ENCODE measurements at regions not wholly inside any gene's neighbourhood (a gene's known extent, or its start where the extent isn't known, plus 50 kb on each side); places are given as distances from the start of the nearest gene placed in this dataset.
"Not testable (repeated sequence)": the region's sequence is repeated elsewhere in the genome, so short reads cannot be mapped to it uniquely, and the experiment has no call there.

GRCh38 chr12:68435816-68436215 lies 103.7 kb upstream of the MDM1 start:
- no peak for DNase-seq (ENCODE audit: extremely low spot score)
- TF ChIP-seq CTCF (IDR thresholded peaks at IDR 0.05; ENCODE audit: control extremely low read depth, extremely low read depth, low read depth, missing control alignments) = no peak
- POLR2A ChIA-PET = no interaction called here
- CTCF ChIA-PET = interaction anchor here (0.8 to 1.7 kb wide), 7 partner anchors 10 to 213 kb away, joined by 3 to 6 read pairs (median 3); no protein-coding TSS in a partner anchor

- no peak for TF ChIP-seq CTCF (IDR thresholded peaks at IDR 0.05; ENCODE audit: control extremely low read depth, extremely low read depth, low read depth, missing control alignments)
- CTCF ChIA-PET = interaction anchor here (1.4 kb wide), 1 partner anchor 55 kb away, joined by 3 read pairs; no protein-coding TSS in a partner anchor
- POLR2A ChIA-PET = no interaction called here
- no peak for DNase-seq (ENCODE audit: extremely low spot score)
Observed at GRCh38 chr12:68438601-68439000, 106.4 kb upstream of the MDM1 start.

- CTCF ChIA-PET = interaction anchor here (1.0 to 2.3 kb wide), 4 partner anchors 9 to 56 kb away, joined by 3 to 6 read pairs (median 3); no protein-coding TSS in a partner anchor
- TF ChIP-seq CTCF (IDR thresholded peaks at IDR 0.05; ENCODE audit: control extremely low read depth, extremely low read depth, low read depth, missing control alignments) = no peak
- POLR2A ChIA-PET = no interaction called here
- no peak for DNase-seq (ENCODE audit: extremely low spot score)
Observed at GRCh38 chr12:68439368-68440045, 107.3 kb upstream of the MDM1 start.

GRCh38 chr12:68440068-68440581 lies 108.0 kb upstream of the MDM1 start:
- POLR2A ChIA-PET = no interaction called here
- TF ChIP-seq CTCF (IDR thresholded peaks at IDR 0.05; ENCODE audit: control extremely low read depth, extremely low read depth, low read depth, missing control alignments) = no peak
- DNase-seq (ENCODE audit: extremely low spot score) = no peak
- CTCF ChIA-PET = interaction anchor here (0.6 to 2.3 kb wide), 4 partner anchors 9 to 298 kb away, joined by 3 to 6 read pairs (median 3); no protein-coding TSS in a partner anchor

- DNase-seq (ENCODE audit: extremely low spot score) = no peak
- ChIA-PET POLR2A (no interaction called here), CTCF (interaction anchor here (1.2 to 2.3 kb wide), 4 partner anchors 8 to 64 kb away, joined by 3 to 6 read pairs (median 4); no protein-coding TSS in a partner anchor)
- TF ChIP-seq CTCF (IDR thresholded peaks at IDR 0.05; ENCODE audit: control extremely low read depth, extremely low read depth, low read depth, missing control alignments) = no peak
Observed at GRCh38 chr12:68441167-68441566, 109.0 kb upstream of the MDM1 start.

- CTCF ChIA-PET = interaction anchor here (1.0 to 1.6 kb wide), 4 partner anchors 10 to 65 kb away, joined by 3 to 4 read pairs (median 3); no protein-coding TSS in a partner anchor
- DNase-seq (ENCODE audit: extremely low spot score) = not testable (repeated sequence)
- POLR2A ChIA-PET = interaction anchor here (0.6 kb wide), 1 partner anchor 40 kb away, joined by 4 read pairs; no protein-coding TSS in a partner anchor
Observed at GRCh38 chr12:68442353-68442972, 110.3 kb upstream of the MDM1 start.

GRCh38 chr12:68443695-68444094 lies 111.5 kb upstream of the MDM1 start:
- CTCF ChIA-PET; POLR2A ChIA-PET; DNase-seq (ENCODE audit: extremely low spot score): not testable (repeated sequence)
